ENCODE measurements at regions not wholly inside any gene's neighbourhood (a gene's known extent, or its start where the extent isn't known, plus 50 kb on each side); places are given as distances from the start of the nearest gene placed in this dataset.

- no peaks in the 10 kb centered on the region for H3K9me2 ChIP-seq (ENCODE audit: insufficient read depth)
- peaks cover 82% of the 10 kb centered on the region for H3K27me3 ChIP-seq (ENCODE audit: insufficient read depth, low read depth)
- H3K4me1 ChIP-seq (replicated peaks; ENCODE audit: insufficient read depth) = no peaks in the 10 kb centered on the region
- TF ChIP-seq CTCF (conservative IDR thresholded peaks at IDR 0.05) (no peak), EZH2 (IDR thresholded peaks at IDR 0.05; ENCODE audit: low read depth) (no peak)
- intact Hi-C loops (cut with micrococcal nuclease; ENCODE audit: unreplicated experiment) = no loop called here
- no peaks in the 10 kb centered on the region for H3K9me3 ChIP-seq (ENCODE audit: insufficient read depth, low read depth)
- H2AFZ ChIP-seq = no peak overlapping the region
- H3K4me2 ChIP-seq = no peak overlapping the region
- POLR2A ChIA-PET (ENCODE audit: unreplicated experiment) = no interaction called here
- H3K79me2 ChIP-seq (ENCODE audit: low read depth) = no peaks in the 10 kb centered on the region
- no peaks in the 10 kb centered on the region for H3K36me3 ChIP-seq (ENCODE audit: low read depth)
- no peak for DNase-seq
- no peaks in the 10 kb centered on the region for H4K20me1 ChIP-seq (ENCODE audit: insufficient read depth)
- H3K4me3 ChIP-seq = no peak overlapping the region
- CTCF ChIA-PET = interaction anchor here (0.6 kb wide), 1 partner anchor 168 kb away, joined by 5 read pairs; no protein-coding TSS in a partner anchor
- H3K27ac ChIP-seq = no peak overlapping the region
- H3F3A ChIP-seq (ENCODE audit: insufficient read depth, low read depth) = no peaks in the 10 kb centered on the region
- no TSS peak for BruUV-seq (replicated peaks)
Observed at GRCh38 chr7:25427721-25428120, 199.4 kb upstream of the NPVF start.

GRCh38 chr7:25429731-25430130, 201.4 kb upstream of the NPVF start:
- H4K20me1 ChIP-seq (ENCODE audit: insufficient read depth) = no peaks in the 10 kb centered on the region
- H3K27me3 ChIP-seq (ENCODE audit: insufficient read depth, low read depth) = peaks cover 91% of the 10 kb centered on the region
- no peaks in the 10 kb centered on the region for H3F3A ChIP-seq (ENCODE audit: insufficient read depth, low read depth)
- no peak overlapping the region for H3K4me2 ChIP-seq
- no peaks in the 10 kb centered on the region for H3K79me2 ChIP-seq (ENCODE audit: low read depth)
- DNase-seq = no peak
- no peaks in the 10 kb centered on the region for H3K36me3 ChIP-seq (ENCODE audit: low read depth)
- POLR2A ChIA-PET (ENCODE audit: unreplicated experiment) = no interaction called here
- intact Hi-C loops (cut with micrococcal nuclease; ENCODE audit: unreplicated experiment) = no loop called here
- no peaks in the 10 kb centered on the region for H3K9me3 ChIP-seq (ENCODE audit: insufficient read depth, low read depth)
- H3K4me3 ChIP-seq = no peak overlapping the region
- H3K27ac ChIP-seq = no peak overlapping the region
- CTCF ChIA-PET = no interaction called here
- TF ChIP-seq CTCF (conservative IDR thresholded peaks at IDR 0.05) (no peak), EZH2 (IDR thresholded peaks at IDR 0.05; ENCODE audit: low read depth) (no peak)
- no peak overlapping the region for H2AFZ ChIP-seq
- H3K9me2 ChIP-seq (ENCODE audit: insufficient read depth) = no peaks in the 10 kb centered on the region
- no TSS peak for BruUV-seq (replicated peaks)
- H3K4me1 ChIP-seq (replicated peaks; ENCODE audit: insufficient read depth) = no peaks in the 10 kb centered on the region

GRCh38 chr7:25430200-25430931, 202.1 kb upstream of the NPVF start:
- Histone ChIP-seq H3K27ac (no peak overlapping the region), H4K20me1 (ENCODE audit: insufficient read depth) (no peaks in the 10 kb centered on the region), H3K9me2 (ENCODE audit: insufficient read depth) (no peaks in the 10 kb centered on the region), H3K4me1 (replicated peaks; ENCODE audit: insufficient read depth) (no peaks in the 10 kb centered on the region), H3F3A (ENCODE audit: insufficient read depth, low read depth) (no peaks in the 10 kb centered on the region), H3K4me3 (no peak overlapping the region), H3K4me2 (no peak overlapping the region), H3K79me2 (ENCODE audit: low read depth) (no peaks in the 10 kb centered on the region), H3K36me3 (ENCODE audit: low read depth) (no peaks in the 10 kb centered on the region), H2AFZ (no peak overlapping the region), H3K9me3 (ENCODE audit: insufficient read depth, low read depth) (no peaks in the 10 kb centered on the region), H3K27me3 (ENCODE audit: insufficient read depth, low read depth) (peaks cover 89% of the 10 kb centered on the region)
- CTCF ChIA-PET = no interaction called here
- DNase-seq = no peak
- BruUV-seq (replicated peaks) = no TSS peak
- POLR2A ChIA-PET (ENCODE audit: unreplicated experiment) = no interaction called here
- TF ChIP-seq EZH2 (IDR thresholded peaks at IDR 0.05; ENCODE audit: low read depth) = no peak
- TF ChIP-seq CTCF (conservative IDR thresholded peaks at IDR 0.05) = no peak
- intact Hi-C loops (cut with micrococcal nuclease; ENCODE audit: unreplicated experiment) = no loop called here
